ENCODE measurements at regions not wholly inside any gene's neighbourhood (a gene's known extent, or its start where the extent isn't known, plus 50 kb on each side); places are given as distances from the start of the nearest gene placed in this dataset.
"Not testable (repeated sequence)": the region's sequence is repeated elsewhere in the genome, so short reads cannot be mapped to it uniquely, and the experiment has no call there.

DNA sequence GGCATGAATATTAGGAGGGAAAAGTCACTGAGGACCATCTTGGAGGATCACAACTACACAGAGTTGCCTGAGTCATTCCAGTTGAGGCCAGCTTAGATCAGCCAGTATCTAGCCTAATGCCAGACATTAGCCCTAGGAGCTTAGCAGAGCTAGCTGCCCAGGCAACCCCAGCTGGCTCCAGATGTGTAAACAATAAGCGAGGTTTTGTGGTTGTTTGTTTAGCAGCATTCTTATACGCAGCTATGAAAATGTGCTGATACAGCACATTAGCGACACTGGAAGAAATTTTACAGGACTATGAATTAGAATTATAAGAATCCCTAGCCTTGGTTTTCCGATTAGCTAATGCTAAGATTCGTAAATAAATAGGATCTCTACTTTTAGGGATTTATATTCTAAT, 59.3 kb downstream of the BTBD3 start:
- DNase-seq (ENCODE audit: low spot score) = no peak

DNA sequence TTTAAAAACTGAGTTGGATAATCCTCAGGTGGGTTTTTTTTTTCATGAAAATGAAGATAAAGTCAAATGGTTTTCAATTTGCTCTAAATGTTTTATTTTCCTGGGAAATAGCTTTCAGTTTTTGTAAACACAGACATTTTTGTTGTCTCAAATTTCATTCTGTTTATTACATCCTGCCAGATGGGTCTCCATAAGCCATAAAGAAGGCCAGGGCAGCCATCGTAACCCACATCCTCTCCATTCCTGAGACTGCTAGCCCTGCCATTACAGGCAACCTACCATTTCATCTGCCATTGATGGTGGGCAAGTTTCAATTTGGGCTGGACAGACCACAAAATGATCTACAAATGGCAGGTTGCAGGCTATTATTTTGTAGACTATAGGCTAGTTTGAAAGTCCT, 60.8 kb downstream of the BTBD3 start:
- no peak for DNase-seq (ENCODE audit: low spot score)

DNA sequence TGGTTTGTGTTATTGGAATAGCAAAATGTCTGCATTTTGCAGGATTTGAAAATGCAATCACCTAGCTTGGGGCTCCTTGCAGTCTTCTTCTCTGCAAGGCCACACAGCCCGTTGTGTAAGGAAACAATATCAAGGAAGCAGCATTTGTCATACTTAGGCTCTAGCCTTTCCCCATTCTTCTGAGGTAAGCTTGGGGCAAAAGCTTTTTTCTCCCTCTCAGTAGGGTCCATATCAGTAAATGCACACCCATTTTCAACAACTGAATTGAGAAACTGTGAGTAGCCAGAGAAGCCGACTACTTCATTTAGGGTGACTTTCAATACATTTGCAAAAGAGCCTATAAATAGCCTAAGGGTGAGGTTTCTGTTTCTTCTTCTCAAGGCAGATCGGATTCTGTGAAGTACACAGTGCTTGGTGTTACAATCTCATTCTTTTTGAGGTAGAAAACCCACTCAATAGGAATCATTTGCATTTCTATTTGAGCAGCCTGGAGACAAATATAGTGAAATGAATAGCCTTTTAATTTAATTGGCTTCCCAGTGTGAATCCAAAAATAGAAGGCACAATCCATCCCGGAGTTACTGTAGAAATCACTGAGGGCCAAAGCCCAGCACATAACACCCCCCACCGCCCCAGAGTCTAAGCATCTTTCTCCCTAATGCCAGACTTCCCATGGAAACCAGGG, 61.8 kb downstream of the BTBD3 start:
- no peak for DNase-seq (ENCODE audit: low spot score)

DNA sequence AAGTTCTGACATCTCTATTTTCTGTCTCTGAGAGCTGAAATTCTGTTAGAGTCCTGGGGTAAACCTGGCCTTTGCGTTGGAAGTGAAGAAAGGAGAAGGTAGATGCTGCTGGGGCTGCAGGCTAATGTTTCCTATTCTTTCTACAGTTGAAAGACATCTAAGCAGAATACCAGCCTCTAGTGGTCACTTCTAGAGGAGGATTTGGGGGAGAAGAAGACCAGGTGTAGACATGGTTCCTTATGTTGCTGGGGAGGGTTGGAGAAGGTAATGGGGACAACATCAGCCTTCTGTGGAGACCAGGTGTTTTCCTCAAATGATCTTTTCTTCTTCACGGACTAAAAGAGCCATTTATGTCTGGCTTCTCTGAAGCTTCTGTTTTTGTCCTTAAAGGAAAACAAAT, 62.6 kb downstream of the BTBD3 start:
- DNase-seq (ENCODE audit: low spot score) = no peak

DNA sequence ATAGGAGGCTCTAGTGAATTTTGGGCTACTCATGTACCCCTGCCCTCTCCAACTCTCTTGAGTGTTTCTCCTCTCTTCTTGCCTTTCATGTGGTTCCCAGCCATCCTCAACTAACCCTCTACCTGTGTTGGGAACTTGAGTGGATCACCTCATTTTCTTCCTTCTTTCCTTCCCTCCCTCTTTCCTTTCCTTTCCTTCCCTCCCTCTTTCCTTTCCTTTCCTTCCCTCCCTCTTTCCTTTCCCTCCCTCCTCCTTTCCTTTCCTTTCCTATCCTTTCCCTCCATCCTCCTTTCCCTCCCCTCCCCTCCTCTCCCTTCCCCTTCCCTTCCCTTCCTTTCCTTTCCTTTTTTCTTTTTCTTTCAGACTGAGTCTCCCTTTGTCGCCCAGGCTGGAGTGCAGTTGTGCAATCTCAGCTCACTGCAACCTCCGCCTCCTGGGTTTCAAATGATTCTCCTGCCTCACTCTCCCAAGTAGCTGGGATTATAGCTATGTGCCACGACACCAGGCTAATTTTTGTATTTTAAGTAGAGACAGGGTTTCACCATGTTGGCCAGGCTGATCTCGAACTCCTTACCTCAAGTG, 63.8 kb downstream of the BTBD3 start:
- DNase-seq (ENCODE audit: low spot score) = no peak

DNA sequence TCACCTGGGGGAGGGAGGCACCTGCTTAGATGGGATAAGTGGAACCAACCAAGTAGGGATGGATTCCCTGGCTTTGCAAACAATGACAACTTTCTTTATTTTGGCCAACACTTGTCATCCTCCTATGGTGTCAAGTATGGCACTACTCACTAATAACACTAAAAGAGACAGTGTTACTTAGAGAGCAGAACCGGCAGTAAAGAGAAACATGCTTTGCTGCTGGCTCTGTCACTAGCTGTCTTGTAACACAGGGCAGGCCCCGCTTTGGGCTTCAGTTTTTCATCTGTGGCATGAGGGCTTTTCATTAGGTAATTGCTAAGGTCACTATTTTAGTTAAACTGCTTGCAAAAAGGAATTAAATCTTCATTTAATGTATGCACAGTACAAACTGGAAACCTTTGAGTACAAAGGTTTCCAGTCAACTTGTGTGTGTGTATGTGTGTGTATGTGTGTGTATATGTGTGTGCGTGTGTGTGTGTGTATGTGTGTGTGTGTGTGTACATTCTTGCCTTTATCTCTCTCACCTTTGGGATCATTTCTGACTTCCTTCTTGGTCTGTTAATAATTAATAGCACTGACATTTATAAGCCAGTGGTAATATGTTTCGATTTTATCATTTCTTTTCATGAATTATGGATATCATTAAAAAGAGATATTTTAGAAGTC, 64.7 kb downstream of the BTBD3 start:
- no peak for DNase-seq (ENCODE audit: low spot score)

DNA sequence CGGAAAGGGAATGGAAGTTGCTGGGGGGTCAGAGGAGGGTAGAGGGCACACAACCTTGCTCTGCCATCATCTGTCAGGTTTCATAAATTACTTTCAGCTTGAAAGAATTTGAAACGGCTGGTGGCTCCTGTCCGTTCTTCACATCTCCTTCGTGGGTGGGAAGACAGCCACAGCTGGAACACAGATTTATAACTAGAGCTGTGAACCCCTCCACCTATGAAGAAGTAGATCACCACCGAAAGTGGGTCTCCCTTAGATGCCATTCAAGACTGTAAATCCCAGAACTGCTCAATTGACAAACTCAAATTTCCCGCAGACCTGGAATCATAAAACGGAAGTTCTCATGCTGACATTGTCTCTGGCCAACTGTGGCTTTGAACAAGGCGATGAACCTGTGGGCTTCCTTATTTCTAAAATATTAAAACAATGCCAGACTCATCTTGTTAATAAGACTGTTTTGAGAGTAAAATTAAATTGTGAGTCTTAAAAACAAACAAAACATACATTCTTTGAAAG, 65.3 kb downstream of the BTBD3 start:
- DNase-seq (ENCODE audit: low spot score) = no peak

DNA sequence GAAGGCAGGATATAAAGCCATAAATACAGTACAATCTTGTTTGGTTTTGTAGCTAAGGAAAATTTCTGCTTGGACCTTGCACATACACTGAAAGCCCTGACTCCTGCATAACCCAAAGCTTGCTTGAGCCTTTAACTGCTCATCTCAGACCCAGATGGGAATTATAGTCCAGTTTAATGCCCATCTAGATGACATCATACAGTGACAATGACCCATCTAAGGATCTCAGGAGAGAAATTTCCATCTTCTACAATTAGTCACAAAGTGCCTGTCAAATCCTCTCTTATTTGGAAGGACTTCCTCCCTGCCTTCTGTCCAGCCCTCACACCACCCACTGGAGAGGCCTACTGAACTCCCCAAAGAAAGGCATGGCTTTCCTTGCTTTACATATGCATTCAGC, 69.3 kb downstream of the BTBD3 start:
- no peak for DNase-seq (ENCODE audit: low spot score)

DNA sequence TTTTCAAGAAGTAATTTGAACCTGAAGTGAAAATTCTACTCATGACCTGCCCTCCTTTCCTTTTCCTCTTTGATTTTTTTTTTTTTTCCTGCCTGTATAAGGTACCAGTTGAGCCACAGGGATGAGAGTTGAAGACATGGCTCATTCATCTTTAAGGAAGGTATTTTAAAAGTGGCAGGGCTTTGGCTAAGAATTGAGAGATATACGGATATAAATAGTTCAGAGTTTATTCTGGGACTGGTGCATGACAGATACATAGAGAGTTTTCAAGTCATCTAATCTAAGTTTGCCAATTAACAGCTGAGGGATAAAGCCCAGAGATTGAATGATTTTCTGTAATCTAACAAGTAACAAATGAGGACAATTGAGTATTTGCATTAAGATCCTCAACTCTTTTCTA, 69.8 kb downstream of the BTBD3 start:
- no peak for DNase-seq (ENCODE audit: low spot score)

DNA sequence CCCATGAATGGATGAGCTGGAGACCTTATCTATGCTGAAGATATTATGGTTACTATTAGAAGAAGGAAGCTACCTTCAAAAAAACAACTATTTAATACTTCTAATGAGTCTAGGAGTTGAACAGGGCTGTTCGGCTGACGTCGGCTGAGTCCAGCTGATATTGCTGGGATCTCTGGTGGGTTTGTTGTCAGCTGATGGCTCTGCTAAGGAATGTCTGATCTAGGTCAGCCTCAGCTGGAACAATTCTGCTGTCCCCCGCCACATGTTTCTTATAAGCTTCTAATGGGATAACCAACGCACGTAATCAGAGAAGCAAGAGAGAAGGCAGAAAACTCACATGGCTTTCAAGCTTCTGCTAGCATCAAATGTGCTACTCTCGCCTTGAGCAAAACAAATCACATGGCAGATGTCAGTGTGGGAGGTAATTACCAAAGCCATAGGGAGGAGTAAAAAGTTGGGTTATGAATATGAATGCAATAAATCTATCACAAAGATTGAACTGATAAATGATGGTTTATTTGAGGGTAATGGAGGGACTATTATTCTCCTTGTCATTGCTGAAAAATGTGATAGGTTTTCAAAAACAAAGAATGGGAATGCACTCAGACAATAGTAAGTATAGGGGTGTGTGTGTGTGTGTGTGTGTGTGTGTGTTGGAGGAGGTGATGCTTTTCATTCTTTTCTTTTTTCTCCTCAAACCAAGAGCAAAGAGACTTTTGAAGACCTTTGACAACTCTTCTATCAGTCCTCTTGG, 71.5 kb downstream of the BTBD3 start:
- no peak for DNase-seq (ENCODE audit: low spot score)

DNA sequence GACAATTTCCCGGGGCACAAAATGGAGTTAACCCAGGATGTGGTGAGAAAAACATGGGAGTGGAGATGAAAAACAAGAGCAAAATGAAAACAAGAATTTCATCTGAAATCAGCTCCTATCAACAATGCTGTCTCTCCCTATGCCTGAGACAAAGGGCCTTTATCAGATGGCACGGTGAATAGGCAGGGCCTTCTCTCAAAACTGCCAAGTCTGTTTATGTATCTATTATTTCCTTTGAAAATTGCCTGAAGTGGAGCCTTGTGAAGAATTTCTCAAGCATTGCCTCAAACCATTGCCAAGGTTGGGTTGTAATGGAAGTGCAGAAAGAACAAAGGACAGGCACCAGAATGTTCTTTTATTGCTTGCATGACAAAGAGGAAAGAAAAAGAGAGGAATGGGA, 74.7 kb downstream of the BTBD3 start:
- no peak for DNase-seq (ENCODE audit: low spot score)

DNA sequence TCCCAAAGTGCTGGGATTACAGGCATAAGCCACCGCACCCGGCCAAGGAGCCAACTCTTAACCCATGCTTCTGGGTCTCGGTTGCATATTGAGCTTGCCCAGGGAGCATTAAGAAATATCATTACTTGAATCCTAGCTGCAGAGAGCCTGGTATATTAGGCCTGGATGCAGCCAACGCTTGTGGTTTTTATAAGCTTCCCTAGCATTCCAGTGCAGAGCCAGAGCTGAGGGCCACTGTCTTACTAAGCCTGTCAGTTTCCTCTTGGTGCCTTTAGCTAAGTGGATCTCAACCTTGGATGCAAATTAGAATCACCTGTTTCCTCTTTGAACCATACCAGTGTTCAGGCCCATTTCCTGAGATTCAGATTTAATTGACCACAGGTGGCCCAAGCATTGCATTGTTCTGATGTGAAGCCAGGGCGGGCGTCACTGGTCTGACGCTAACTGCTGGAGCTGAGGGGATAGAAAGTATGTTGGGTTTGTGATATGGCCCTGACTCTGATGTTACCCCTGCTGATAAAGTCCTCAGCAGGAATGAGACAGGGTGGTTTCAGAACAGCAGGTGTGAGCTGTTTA, 76.3 kb downstream of the BTBD3 start:
- no peak for DNase-seq (ENCODE audit: low spot score)

DNA sequence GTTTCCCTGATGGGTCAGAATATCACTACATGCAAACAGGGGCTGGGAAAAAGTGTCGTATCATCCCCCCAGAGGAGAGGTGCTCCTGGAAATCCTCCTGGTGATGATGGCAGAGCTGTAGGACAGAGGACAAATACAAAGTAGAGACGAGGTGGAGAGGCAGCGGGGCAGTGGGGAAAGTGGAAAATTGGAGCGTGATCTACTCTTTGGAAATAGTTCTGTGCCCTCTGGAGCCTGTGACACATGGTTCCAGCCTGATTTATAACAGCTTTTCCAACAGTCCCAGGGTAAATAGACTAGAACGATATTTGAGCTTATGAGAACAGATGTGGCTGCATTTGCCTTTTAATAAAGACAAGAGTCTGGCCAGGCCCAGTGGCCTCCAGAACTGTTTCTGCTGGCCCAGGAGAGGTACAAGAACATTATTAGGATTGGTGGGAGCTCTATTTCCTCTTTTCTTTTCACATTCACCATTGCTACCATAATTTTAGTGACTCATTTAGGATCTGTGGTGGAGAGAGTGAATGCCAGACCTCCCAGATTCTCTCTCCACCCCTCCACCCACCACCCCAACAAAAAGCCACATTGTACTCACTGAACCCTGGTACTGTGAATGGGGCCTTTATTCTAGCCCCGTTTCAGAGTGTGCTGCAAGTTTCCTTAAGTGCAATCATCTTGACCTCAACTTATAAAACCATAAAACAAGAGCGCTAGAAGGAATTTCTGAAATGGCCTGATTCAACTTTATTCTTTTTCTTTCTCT, 78.3 kb downstream of the BTBD3 start:
- DNase-seq (ENCODE audit: low spot score) = no peak

DNA sequence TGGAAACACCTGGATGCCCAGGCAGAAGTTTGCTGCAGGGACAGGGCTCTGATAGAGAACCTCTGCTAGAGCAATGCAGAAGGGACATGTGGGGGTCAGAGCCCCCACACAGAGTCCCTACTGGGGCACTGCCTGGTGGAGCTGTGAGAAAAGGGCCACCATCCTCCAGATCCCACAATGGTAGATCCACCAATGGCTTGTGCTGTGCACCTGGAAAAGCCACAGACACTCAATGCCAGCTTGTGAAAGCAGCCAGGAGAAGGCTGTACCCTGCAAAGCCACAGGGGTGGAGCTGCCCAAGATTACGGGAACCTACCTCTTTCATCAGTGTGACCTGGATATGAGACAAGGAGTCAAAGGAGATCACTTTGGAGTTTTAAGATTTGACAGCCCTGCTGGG, 87.1 kb downstream of the BTBD3 start:
- not testable (repeated sequence) for DNase-seq (ENCODE audit: low spot score)

DNA sequence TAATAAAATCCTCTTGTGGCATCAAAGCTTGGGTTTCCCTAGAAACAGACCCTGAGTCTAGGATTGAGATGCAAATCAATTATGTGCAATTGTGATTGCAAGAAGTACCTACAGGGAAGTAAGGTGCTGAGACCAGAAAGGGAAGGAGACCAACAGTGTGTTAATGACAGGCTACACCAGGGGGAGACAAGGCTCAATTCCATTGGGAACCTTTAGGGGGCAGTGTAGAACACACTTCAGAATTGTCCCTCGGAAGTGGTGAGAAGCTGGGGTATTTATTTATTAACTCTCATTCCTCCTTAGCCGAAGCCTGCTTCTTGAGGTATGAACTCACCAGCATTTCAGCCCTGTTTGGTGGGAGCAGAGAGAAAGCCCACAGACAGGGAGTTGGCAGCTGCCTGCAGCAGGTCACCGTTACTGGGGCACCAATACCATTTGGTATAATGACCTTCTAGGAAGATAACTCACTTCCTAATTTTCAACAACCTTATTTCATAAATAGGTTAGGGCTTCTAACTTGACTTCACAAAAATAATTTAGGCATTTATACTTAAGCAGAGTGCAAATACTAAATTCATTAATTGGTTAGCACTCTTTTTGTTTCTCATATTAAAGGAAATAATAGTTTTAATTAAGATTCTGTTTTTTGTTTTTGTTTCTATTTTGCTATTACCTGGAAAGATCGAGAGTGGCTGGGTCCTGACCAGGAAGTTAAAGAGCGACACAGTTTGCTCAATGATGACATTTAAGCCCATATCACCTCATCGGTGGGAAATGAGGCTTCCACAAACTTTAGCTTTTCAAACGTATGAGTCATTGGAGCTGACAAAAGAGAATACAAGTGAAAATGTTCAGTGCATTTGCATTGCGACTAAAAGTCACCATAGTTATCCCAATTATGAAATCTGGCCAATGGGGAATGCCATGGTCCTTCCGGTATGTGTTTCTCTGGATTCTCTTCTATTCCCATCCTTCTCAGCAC, 94.8 kb downstream of the BTBD3 start:
- peak; percentile 48 for DNase-seq (ENCODE audit: low spot score)

DNA sequence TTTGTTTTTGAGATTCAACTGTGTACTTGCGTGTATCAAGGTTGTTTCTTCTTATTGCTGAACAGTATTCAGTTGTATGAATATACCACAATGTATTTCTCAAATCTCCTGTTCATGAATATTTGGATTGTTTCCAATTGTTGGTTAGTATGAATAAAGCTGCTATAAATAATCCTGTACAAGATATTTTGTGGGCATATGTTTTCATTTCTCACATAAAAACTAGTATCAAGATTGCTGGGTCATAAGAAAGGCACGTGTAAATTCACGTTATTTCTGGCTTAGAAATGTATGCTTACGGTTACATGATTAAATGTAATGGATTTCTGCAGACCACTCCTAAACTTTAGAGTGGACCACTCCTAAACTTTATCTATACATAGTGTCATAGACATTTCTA, 96.6 kb downstream of the BTBD3 start:
- DNase-seq (ENCODE audit: low spot score) = no peak

DNA sequence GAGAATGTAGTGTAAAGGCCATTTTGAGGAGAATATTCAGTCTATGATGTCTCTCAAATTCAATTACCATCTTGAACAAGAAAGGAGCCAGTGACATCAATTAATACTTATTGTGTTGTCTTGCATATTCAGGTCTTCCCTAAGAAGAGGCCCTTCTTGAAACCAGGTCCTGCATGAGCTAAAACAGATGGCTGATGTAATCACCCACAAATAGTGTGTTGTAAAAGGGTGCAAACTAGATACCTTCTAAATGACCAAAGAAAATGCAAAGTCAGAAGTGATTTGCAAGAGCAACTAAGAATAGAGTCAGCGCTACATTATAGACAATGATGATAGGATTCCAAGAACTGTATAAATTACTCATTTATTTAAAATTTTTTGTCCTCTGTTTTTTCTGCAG, 97.0 kb downstream of the BTBD3 start:
- no peak for DNase-seq (ENCODE audit: low spot score)

DNA sequence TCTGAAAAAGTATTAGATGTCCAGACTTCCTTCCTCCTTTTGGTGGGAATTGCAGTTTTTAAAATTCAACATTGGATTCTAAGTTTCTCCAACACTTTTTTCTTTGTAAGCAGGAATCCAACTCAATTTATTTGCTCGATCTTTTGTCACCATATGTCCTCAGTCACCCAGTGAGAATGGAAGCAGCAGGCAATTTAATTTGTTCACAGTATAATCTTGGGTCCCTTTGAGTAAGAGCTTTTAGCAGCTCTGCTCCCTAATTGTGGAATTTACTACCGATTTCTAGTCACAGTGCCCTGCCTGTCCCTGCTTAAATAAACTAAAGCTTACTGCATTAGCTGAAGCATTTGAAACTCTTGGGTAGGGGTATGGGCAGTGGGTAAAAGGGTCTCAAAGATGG, 98.6 kb downstream of the BTBD3 start:
- DNase-seq (ENCODE audit: low spot score) = no peak

DNA sequence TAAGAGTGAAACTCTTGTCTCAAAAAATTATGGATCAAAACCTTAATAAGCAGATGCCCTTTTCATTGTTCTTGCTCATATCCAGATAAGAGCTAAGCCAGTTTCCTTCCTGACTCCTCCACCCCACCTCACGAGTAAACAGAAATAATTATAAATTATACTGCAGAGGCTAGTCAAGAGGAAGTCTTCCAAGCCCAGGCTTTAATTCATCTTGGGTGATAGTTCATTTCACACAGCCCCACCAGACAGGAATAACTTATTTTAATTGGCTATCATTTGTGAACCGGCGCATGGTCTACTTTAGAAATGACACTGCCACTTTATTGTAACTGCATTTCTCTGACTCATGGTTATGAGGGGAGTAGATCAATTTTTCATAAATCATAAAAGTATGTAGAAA, 102.0 kb downstream of the BTBD3 start:
- DNase-seq (ENCODE audit: low spot score) = no peak

DNA sequence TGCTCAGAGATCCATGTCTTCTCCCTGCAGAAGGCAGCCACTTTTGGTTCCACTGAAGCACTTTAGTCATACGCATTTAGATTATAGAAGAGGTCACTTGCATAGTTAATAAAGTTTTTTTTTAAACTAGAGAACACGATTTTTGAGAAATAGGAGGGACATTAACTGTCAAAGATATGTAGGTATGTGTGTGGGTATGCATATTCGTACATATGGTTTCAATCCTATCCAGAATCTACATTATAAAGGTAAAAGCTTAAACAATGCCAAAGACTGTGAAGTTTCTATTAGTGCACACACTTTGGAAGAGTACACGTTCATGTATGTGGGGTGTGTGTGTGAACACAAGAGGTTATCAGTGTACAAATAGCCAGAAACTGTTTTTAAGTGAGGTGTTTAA, 103.2 kb downstream of the BTBD3 start:
- no peak for DNase-seq (ENCODE audit: low spot score)
